BE2C (cell line): ENCODE measurements at regions not wholly inside any gene's neighbourhood (a gene's known extent, or its start where the extent isn't known, plus 50 kb on each side); places are given as distances from the start of the nearest gene placed in this dataset.
"Not testable (repeated sequence)": the region's sequence is repeated elsewhere in the genome, so short reads cannot be mapped to it uniquely, and the experiment has no call there.

Experiments
- DNase-seq: peaks from one replicate; pipeline ENCODE4 v3.0.0-alpha.2; 2020
- H3K27me3 ChIP-seq: fragments of 250-450 bp; sonication (Bioruptor Pico); 2 replicates; pipeline ENCODE4 v1.5.1; 2020; ENCODE audit warnings: mild to moderate bottlenecking
- H3K36me3 ChIP-seq: fragments of 250-450 bp; sonication (Bioruptor Pico); 2 replicates; pipeline ENCODE4 v1.5.1; 2020; ENCODE audit warnings: mild to moderate bottlenecking
- H3K4me1 ChIP-seq: fragments of 250-450 bp; sonication (Bioruptor Pico); 2 replicates; pipeline ENCODE4 v1.5.1; 2020
- H3K4me3 ChIP-seq: 2 replicates; pipeline ENCODE4 v1.5.1; 2011; ENCODE audit warnings: low read depth, low read length
- H3K9me3 ChIP-seq: fragments of 250-450 bp; sonication (Bioruptor Pico); 2 replicates; pipeline ENCODE4 v1.5.1; 2020
- CTCF ChIP-seq: IDR thresholded peaks from 2 replicates; pipeline ENCODE4 v1.5.1; 2012; ENCODE audit warnings: mild to moderate bottlenecking, low read depth, low read length

GRCh38 chr18:2237706-2238105 lies 333.6 kb downstream of the METTL4 start:
- no peaks in the 10 kb centered on the region for H3K36me3 ChIP-seq
- no peaks in the 10 kb centered on the region for H3K9me3 ChIP-seq
- no peak for DNase-seq
- H3K27me3 ChIP-seq = no peaks in the 10 kb centered on the region
- TF ChIP-seq CTCF = no peak
- no peak overlapping the region for H3K4me3 ChIP-seq
- H3K4me1 ChIP-seq = no peaks in the 10 kb centered on the region

GRCh38 chr18:2240311-2240705 lies 331.0 kb downstream of the METTL4 start:
- H3K4me3 ChIP-seq = no peak overlapping the region
- no peaks in the 10 kb centered on the region for H3K27me3 ChIP-seq
- no peak for TF ChIP-seq CTCF
- no peak for DNase-seq
- H3K36me3 ChIP-seq = no peaks in the 10 kb centered on the region
- H3K9me3 ChIP-seq = no peaks in the 10 kb centered on the region
- no peaks in the 10 kb centered on the region for H3K4me1 ChIP-seq

GRCh38 chr18:2244641-2245040 lies 326.7 kb downstream of the METTL4 start:
- no peak for TF ChIP-seq CTCF
- no peak for DNase-seq
- Histone ChIP-seq H3K9me3 (no peaks in the 10 kb centered on the region), H3K27me3 (no peaks in the 10 kb centered on the region), H3K36me3 (no peaks in the 10 kb centered on the region), H3K4me1 (no peaks in the 10 kb centered on the region), H3K4me3 (no peak overlapping the region)

GRCh38 chr18:2247101-2247500 lies 324.2 kb downstream of the METTL4 start:
- H3K9me3 ChIP-seq, DNase-seq, H3K36me3 ChIP-seq, H3K4me1 ChIP-seq, H3K4me3 ChIP-seq, H3K27me3 ChIP-seq: not testable (repeated sequence)

GRCh38 chr18:2254977-2255376 lies 316.3 kb downstream of the METTL4 start:
- Histone ChIP-seq H3K4me3 (no peak overlapping the region), H3K27me3 (no peaks in the 10 kb centered on the region), H3K4me1 (no peaks in the 10 kb centered on the region), H3K36me3 (no peaks in the 10 kb centered on the region), H3K9me3 (no peaks in the 10 kb centered on the region)
- DNase-seq = no peak
- no peak for TF ChIP-seq CTCF

- no peak for DNase-seq
- H3K9me3 ChIP-seq = no peaks in the 10 kb centered on the region
- no peak overlapping the region for H3K4me3 ChIP-seq
- no peaks in the 10 kb centered on the region for H3K27me3 ChIP-seq
- no peaks in the 10 kb centered on the region for H3K36me3 ChIP-seq
- no peaks in the 10 kb centered on the region for H3K4me1 ChIP-seq
- no peak for TF ChIP-seq CTCF
Measured at GRCh38 chr18:2256577-2256976, 314.7 kb downstream of the METTL4 start.

GRCh38 chr18:2258954-2259353 lies 312.4 kb downstream of the METTL4 start:
- Histone ChIP-seq H3K27me3 (no peaks in the 10 kb centered on the region), H3K9me3 (no peaks in the 10 kb centered on the region), H3K4me3 (no peak overlapping the region), H3K36me3 (no peaks in the 10 kb centered on the region), H3K4me1 (no peaks in the 10 kb centered on the region)
- no peak for TF ChIP-seq CTCF
- DNase-seq = no peak
